Keratinocyte (primary cell): ENCODE measurements at regions not wholly inside any gene's neighbourhood (a gene's known extent, or its start where the extent isn't known, plus 50 kb on each side); places are given as distances from the start of the nearest gene placed in this dataset.

ENCODE experiments used
- EZH2 ChIP-seq: IDR thresholded peaks from one replicate; pipeline ENCODE4 v1.6.1; 2012; ENCODE audit warnings: inconsistent platforms, mild to moderate bottlenecking, low read length, moderate library complexity
- TF ChIP-seq, protein P1 (sequence below), 3 experiments: IDR thresholded peaks in 1 of 3; conservative IDR thresholded peaks in 1 of 3; optimal IDR thresholded peaks in 1 of 3; 2 replicates in 2 of 3; 3 replicates in 1 of 3; pipeline versions ENCODE3 to v1.5.1; 2011; ENCODE audit warnings: low read length in 3 of 3, mild to moderate bottlenecking in 3 of 3, moderate library complexity in 2 of 3, control low read depth in 1 of 3, inconsistent platforms in 1 of 3; ENCODE audit not compliant: insufficient read depth in 2 of 3; ENCODE audit errors: extremely low read depth in 1 of 3

DNA sequence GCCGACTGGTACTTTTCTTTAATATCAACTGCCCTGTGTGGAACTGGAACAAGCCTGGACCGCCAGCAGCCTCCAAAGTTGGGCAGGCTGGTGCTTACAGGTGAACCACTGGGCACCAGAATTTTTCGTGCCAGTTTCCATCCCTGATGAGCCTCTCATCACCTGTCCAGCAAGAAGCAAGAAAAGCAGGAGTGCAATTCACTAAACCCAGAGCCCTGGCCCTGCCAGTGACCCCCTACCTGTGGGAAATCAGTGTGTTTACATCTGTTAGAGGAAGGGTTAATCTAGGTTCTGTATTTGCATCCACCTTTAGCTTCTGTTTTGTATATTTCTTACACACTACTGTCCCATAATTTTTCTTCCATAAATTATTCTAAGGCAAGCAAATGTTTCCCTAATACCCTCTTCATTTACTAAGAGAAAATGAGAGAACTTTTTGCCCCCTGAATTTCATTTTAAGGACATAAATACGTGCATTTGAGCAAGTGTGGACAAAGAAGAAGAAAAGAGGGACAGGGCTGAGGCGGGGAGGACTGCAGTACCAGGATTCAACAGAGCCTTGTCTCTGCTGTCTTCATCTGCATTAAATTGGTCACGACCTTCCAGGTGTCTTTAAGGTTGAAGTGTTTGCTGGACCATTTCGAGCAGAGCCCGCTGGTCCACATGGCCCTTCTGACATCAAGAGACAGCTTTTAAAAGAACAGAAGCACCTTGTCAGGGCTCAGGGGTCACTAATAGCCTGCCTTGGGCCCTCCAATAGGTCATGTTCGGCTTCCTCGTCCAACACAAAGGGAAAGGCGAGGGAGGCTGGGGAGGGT is 763.1 kb downstream of the BCL11A start:
- TF ChIP-seq, protein P1, sequence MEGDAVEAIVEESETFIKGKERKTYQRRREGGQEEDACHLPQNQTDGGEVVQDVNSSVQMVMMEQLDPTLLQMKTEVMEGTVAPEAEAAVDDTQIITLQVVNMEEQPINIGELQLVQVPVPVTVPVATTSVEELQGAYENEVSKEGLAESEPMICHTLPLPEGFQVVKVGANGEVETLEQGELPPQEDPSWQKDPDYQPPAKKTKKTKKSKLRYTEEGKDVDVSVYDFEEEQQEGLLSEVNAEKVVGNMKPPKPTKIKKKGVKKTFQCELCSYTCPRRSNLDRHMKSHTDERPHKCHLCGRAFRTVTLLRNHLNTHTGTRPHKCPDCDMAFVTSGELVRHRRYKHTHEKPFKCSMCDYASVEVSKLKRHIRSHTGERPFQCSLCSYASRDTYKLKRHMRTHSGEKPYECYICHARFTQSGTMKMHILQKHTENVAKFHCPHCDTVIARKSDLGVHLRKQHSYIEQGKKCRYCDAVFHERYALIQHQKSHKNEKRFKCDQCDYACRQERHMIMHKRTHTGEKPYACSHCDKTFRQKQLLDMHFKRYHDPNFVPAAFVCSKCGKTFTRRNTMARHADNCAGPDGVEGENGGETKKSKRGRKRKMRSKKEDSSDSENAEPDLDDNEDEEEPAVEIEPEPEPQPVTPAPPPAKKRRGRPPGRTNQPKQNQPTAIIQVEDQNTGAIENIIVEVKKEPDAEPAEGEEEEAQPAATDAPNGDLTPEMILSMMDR (optimal IDR thresholded peaks at IDR 0.05 in 1 of 3, IDR thresholded peaks at IDR 0.05 in 1 of 3, conservative IDR thresholded peaks at IDR 0.05 in 1 of 3; ENCODE audit: extremely low read depth in 1 of 3, insufficient read depth in 2 of 3, low read length in 3 of 3): no peak
- TF ChIP-seq EZH2: no peak
